ENCODE measurements at regions not wholly inside any gene's neighbourhood (a gene's known extent, or its start where the extent isn't known, plus 50 kb on each side); places are given as distances from the start of the nearest gene placed in this dataset.

DNA sequence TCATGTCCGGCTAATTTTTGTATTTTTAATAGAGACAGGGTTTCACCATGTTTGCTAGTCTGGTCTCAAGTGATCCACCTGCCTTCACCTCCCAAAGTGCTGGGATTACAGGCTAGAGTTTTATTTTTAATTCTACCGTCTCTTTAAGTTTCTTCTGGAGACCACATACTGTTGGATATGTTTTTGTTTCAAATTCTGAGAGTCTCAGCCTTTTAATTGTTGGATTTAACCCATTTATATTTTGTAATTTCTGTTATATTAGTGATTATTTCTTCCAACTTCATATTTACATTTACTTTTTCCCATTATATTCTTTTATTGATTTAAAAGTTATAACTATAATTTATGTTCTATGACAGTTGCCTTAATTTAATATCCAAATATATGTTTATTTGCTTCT, 139.4 kb downstream of the BMS1 start:
- Mint-ChIP-seq H3K4me1 (no peaks in the 10 kb centered on the region), H3K4me3 (no peak overlapping the region), H3K36me3 (peaks cover 0 to 10% of the 10 kb centered on the region in 2 donors), H3K27me3 (peaks cover 1 to 4% (median 2%) of the 10 kb centered on the region in 3 donors), H3K9me3 (peaks cover 10 to 29% (median 13%) of the 10 kb centered on the region in 7 donors), H3K27ac (no peak overlapping the region)
- ATAC-seq (ENCODE audit: low read depth in 2 of 2), result no peak
- DNase-seq, result no peak

DNA sequence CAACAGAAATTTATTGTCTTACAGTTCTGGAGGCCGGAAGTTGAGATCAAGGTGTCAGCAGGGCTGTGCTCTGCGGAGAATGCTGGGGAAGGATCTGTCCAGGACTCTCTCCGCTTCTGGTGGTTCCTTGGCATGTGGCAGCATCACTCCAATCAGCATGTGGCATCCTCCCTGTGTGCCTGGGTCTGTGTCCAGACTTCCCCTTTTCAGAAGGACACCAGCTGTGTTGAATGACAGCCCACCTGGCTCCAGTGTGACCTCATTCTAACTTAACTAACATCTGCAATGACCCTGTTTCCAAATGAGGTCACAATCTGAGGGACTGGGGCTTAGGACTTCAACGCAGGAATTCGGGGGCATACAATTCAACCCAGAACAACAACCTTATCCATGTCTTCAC, 141.9 kb downstream of the BMS1 start:
- Mint-ChIP-seq H3K9me3 (peaks cover 7 to 14% (median 11%) of the 10 kb centered on the region in 7 donors), H3K4me1 (no peaks in the 10 kb centered on the region), H3K27ac (no peak overlapping the region), H3K27me3 (peaks cover 4 to 17% (median 16%) of the 10 kb centered on the region in 3 donors), H3K4me3 (no peak overlapping the region), H3K36me3 (peaks cover 0 to 10% of the 10 kb centered on the region in 2 donors)
- DNase-seq, result no peak
- no peak for ATAC-seq (ENCODE audit: low read depth in 2 of 2)

DNA sequence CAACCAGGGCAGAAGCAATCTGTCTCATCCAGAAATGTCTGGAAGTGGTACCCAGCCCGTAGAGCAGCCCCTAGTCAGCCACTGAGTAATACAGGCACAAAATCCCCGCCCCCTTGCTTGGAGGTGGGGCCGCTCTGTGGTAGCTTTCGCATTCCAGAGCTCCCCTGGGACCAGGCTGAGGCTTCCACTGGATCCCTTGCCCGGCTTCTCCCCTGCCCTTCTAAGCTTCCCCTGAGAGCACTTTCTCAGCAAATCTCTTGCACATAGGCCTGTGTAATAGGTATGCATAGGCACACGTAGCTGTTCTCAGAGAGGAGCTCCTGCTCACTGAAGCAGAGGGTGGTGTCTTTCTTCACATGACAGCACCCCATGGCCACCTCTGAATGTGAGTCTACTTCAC, 144.2 kb downstream of the BMS1 start:
- Mint-ChIP-seq H3K27ac (no peak overlapping the region), H3K9me3 (peaks cover 5 to 13% (median 9%) of the 10 kb centered on the region in 7 donors), H3K27me3 (peaks cover 9 to 36% (median 27%) of the 10 kb centered on the region in 3 donors), H3K4me1 (no peaks in the 10 kb centered on the region), H3K4me3 (no peak overlapping the region), H3K36me3 (peaks cover 0 to 10% of the 10 kb centered on the region in 2 donors)
- no peak for ATAC-seq (ENCODE audit: low read depth in 2 of 2)
- no peak for DNase-seq

DNA sequence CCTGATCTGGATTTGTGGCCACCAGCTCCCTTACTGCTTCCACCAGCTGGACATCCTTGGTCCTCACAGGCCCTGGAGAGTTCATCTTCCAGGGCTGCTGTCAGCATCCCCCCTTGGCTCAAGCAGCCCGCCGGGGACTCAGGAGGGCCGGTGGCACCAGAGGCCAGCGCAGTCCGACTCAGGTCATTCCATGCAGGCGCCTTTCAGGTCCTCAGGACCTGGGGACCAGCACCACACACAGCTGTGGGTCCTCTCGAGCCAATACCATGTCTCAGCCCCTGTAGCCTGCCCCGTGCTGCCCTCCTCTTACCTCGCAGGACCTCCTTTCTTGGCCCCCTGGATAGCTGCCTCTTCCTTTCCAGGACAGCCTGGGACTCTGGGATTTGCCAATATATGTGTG, 145.5 kb downstream of the BMS1 start:
- H3K9me3 Mint-ChIP-seq, result peaks cover under 1 to 5% (median 2%) of the 10 kb centered on the region in 7 donors
- H3K4me1 Mint-ChIP-seq, result peaks cover 0 to 8% (median 2%) of the 10 kb centered on the region in 3 donors
- H3K36me3 Mint-ChIP-seq, result peaks cover 0 to 3% of the 10 kb centered on the region in 2 donors
- H3K4me3 Mint-ChIP-seq, result no peak overlapping the region
- no peak for DNase-seq
- H3K27ac Mint-ChIP-seq, result no peak overlapping the region
- ATAC-seq (ENCODE audit: low read depth in 2 of 2), result no peak
- H3K27me3 Mint-ChIP-seq, result peaks cover 9 to 48% (median 40%) of the 10 kb centered on the region in 3 donors

DNA sequence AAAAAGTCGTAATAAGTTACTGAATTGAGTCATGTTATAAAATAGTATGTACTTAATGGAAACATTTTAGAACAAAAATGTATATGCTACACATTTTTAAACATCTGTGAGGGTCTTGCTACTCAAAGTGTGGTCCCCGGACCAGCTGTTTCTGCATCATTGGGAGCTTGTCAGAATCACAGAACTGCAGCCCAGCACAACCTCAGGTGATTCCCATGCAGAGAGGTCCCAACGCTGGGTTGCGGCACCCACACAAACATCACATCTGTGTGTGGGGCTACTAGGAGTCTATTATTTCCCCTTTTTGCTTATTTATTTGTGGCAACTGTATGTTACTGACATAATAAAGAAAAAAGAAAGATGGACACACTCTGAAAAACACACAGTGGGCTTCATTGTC, 146.6 kb downstream of the BMS1 start:
- ATAC-seq (ENCODE audit: low read depth in 2 of 2), result no peak
- H3K27me3 Mint-ChIP-seq, result peaks cover 9 to 60% (median 51%) of the 10 kb centered on the region in 3 donors
- no peak overlapping the region for H3K4me3 Mint-ChIP-seq
- no peak overlapping the region for H3K27ac Mint-ChIP-seq
- H3K9me3 Mint-ChIP-seq, result no peaks in the 10 kb centered on the region
- DNase-seq, result no peak
- no peaks in the 10 kb centered on the region for H3K36me3 Mint-ChIP-seq
- H3K4me1 Mint-ChIP-seq, result peaks cover 6 to 20% (median 10%) of the 10 kb centered on the region in 3 donors

DNA sequence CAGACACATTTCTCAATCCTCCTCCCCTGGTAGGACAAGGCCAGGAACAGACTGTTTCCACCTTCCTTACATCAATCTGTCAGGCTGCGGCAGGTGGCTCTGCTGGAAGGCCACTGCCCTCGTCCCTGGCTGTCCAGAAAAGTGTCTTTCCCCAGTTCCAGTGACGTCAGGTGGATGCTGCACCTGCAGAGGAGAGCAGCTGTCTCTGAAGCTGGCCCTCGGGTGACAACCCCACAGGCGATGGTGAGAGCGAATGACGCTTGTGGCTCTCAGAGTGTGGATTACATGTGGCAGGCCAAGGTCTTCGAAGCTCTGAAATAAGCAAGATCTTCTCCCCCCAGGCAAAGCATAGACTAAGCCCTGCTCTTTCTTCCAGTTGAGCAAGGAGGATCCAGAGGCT, 146.9 kb upstream of the RET start:
- no peaks in the 10 kb centered on the region for H3K36me3 Mint-ChIP-seq
- ATAC-seq (ENCODE audit: low read depth in 2 of 2) (no peak), DNase-seq (no peak)
- peaks cover 6 to 22% (median 13%) of the 10 kb centered on the region in 3 donors for H3K4me1 Mint-ChIP-seq
- peaks cover 13 to 67% (median 59%) of the 10 kb centered on the region in 3 donors for H3K27me3 Mint-ChIP-seq
- H3K27ac Mint-ChIP-seq, result no peak overlapping the region
- no peaks in the 10 kb centered on the region for H3K9me3 Mint-ChIP-seq
- no peak overlapping the region for H3K4me3 Mint-ChIP-seq

DNA sequence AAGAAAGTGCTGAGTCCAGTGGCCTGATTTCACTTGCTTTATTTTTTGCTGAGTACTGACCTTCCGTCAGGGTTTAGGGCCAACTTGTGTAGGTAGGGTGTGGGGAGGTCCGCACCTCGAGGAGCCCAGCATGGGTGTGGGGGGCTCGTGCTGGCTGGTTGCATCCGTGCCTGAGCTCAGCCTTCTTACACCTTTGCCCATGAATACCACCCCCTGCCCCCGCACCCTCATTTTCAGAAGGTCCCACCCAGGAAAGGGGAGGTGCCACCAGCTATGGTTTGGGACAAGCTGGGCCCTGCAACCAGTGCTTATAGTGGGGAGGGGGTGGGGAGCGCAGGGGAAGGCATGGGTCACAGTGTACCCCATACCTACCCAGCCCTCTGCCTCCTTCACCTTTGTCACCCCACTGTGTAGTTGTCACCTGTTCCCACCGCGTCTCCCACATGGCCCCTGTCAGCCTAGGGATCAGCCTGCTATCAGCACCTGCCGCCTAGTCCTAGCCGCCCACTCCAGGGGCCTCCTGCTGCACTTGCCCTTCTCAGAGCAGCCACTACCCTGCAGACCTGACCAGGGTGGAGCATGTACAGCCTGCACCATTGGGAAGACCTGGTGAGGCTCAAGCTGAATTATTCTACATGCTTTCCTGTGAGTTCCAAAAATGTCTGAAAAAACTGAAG, 146.2 kb upstream of the RET start:
- H3K27ac Mint-ChIP-seq, result no peak overlapping the region
- ATAC-seq (ENCODE audit: low read depth in 2 of 2), result no peak

DNA sequence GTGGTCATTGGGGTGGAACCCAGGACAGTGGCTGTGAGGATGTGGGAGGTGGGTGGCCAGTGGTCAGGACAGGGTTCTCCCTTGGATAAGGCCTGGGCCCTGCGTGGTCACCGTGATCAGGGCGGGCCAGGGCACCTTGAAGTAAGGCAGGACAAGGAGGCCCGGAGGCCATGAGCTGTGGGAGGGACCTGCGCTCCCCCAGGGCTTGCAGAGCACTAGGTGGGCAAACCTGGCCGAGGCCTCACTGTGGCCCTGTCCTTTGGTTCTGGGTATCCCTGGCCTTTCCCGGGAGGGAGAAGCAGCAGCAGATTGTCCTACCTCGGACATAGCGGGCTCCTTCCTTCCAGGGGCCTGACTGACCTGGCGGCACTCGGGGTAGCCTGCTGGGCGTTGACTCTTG, 144.8 kb upstream of the RET start:
- Mint-ChIP-seq H3K36me3 (no peaks in the 10 kb centered on the region), H3K27me3 (peaks cover 10 to 80% (median 66%) of the 10 kb centered on the region in 3 donors), H3K4me3 (peak overlapping the region in 3 of 8 donors; percentile 35 to 78 (median 36)), H3K9me3 (no peaks in the 10 kb centered on the region), H3K27ac (no peak overlapping the region), H3K4me1 (peaks cover 6 to 22% (median 13%) of the 10 kb centered on the region in 3 donors)
- no peak for ATAC-seq (ENCODE audit: low read depth in 2 of 2)
- no peak for DNase-seq

More for the DNA sequence above, 146.2 kb upstream of the RET start:
- no peaks in the 10 kb centered on the region for H3K9me3 Mint-ChIP-seq
- H3K4me3 Mint-ChIP-seq, result peak overlapping the region in 1 of 8 donors; percentile 10
- DNase-seq, result no peak
- H3K36me3 Mint-ChIP-seq, result no peaks in the 10 kb centered on the region
- peaks cover 13 to 74% (median 59%) of the 10 kb centered on the region in 3 donors for H3K27me3 Mint-ChIP-seq
- H3K4me1 Mint-ChIP-seq, result peaks cover 6 to 22% (median 13%) of the 10 kb centered on the region in 3 donors

DNA sequence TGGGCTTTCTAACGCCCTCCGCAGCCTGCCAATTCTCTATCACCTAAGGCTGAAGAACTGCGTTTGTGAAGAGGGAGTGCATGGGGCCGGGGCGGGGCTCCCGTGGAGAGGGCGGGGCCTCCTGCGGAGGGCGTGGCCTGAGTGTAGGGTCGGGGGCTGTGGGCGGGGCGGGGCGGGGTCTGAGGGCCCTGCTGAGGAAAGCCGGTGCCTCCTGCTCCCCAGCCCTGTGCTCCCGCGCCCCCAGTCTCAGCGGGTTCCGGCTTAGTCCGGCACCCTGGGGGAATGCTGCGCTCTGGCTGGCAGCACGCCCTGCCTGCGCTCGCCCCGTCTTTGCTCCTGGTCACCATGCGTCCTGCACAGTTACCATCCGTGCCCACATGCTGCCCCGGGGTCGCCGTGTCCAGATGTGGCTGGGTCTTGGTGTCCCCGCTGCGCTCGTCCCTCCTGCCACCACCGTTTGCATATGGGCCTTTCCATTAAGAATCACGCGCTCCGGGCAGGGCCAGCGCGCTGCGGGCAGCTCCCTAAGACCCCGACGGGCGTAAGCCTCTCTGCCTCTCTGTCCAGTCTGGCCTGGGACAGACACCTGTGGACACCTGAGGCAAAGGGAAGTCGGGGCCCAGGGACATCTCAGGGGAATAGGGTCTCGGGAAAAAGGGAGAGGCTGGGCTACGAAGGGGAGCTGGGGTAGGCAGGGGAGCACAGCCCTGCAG, 144.0 kb upstream of the RET start:
- peaks cover 9 to 72% (median 62%) of the 10 kb centered on the region in 3 donors for H3K27me3 Mint-ChIP-seq
- no peaks in the 10 kb centered on the region for H3K36me3 Mint-ChIP-seq
- DNase-seq, result no peak
- H3K9me3 Mint-ChIP-seq, result no peaks in the 10 kb centered on the region
- peaks cover 6 to 22% (median 13%) of the 10 kb centered on the region in 3 donors for H3K4me1 Mint-ChIP-seq
- H3K4me3 Mint-ChIP-seq, result peak overlapping the region in 7 of 8 donors; percentile 48 to 83 (median 78)
- ATAC-seq (ENCODE audit: low read depth in 2 of 2), result no peak
- peak overlapping the region in 1 of 6 donors; percentile 74 for H3K27ac Mint-ChIP-seq

DNA sequence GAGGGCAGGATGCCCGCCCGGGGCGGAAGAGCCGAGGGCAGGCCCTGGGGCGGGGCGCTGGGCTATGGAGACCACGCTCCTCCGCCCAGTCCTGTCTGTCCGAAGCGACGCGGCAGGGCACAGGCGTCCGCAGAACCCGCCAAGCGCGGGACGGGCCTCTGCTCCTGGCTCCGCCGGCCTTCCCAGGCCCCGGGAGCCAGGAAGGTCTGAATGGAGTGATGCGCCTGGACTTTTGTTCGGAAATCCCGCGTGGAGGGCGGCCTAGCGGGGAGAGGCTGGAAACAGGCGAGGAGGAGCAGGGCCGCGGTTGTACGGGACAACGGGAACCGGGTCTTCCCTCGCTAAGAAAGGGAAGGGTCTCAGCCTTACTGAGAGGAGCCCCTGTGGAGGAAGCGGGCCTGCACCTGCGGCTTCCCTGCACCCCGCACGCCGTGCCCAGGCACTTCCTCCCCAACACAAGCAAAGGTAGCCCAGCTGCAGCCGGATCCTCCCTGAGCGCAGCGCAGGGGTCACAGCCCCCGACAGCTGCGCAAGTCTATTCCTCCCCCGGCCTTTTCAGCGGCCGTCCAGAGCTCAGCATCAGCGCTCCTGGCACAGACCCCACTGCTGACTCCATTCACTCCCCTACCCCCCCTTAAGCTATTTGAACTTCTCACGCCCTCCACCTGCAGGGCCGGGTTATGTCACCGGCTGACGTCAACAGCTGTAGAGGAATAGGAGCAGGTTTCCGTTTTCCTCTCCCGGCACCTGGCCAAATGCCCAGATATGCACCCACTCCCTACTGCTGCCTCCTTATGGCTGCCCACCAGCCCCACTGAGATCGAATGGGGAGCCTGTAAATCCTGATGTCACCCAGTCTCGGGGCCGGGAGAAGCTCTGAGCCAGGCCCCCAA, 143.2 kb upstream of the RET start:
- Mint-ChIP-seq H3K27me3 (peaks cover 9 to 74% (median 54%) of the 10 kb centered on the region in 3 donors), H3K4me3 (peak overlapping the region in 7 of 8 donors; percentile 75 to 83 (median 78)), H3K9me3 (no peaks in the 10 kb centered on the region), H3K36me3 (no peaks in the 10 kb centered on the region), H3K27ac (peak overlapping the region in 1 of 6 donors; percentile 38), H3K4me1 (peaks cover 6 to 22% (median 13%) of the 10 kb centered on the region in 3 donors)
- ATAC-seq (ENCODE audit: low read depth in 2 of 2) (peak; percentile 21 to 30), DNase-seq (no peak)

DNA sequence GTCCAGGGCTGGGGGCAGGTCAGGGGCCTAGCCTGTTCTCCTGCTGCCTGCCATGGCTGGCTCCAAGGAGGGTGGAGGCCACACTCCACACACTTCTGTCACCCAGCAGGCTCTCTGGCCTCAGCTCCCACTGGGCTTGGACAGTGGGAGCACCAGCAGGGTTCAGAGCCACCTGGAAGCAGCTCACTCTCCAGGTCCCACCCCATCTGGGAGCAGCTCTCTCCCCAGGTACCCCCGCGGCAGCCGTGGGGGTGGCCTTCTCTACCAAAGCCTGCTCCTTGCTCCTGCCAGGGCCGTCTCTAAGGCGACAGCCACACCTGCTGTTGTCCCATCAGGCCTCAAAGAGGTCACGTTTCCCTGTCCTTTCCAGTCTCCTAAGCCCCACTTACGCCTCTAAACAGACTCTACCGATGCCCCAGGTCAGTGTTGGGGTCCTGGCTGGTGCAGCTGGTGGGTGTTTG, 142.5 kb upstream of the RET start:
- H3K4me1 Mint-ChIP-seq, result peaks cover 6 to 22% (median 13%) of the 10 kb centered on the region in 3 donors
- H3K27ac Mint-ChIP-seq, result peak overlapping the region in 1 of 6 donors; percentile 11
- H3K27me3 Mint-ChIP-seq, result peaks cover 9 to 77% (median 58%) of the 10 kb centered on the region in 3 donors
- DNase-seq, result no peak
- H3K9me3 Mint-ChIP-seq, result no peaks in the 10 kb centered on the region
- peak overlapping the region in 7 of 8 donors; percentile 1 to 83 (median 76) for H3K4me3 Mint-ChIP-seq
- no peak for ATAC-seq (ENCODE audit: low read depth in 2 of 2)
- H3K36me3 Mint-ChIP-seq, result no peaks in the 10 kb centered on the region

DNA sequence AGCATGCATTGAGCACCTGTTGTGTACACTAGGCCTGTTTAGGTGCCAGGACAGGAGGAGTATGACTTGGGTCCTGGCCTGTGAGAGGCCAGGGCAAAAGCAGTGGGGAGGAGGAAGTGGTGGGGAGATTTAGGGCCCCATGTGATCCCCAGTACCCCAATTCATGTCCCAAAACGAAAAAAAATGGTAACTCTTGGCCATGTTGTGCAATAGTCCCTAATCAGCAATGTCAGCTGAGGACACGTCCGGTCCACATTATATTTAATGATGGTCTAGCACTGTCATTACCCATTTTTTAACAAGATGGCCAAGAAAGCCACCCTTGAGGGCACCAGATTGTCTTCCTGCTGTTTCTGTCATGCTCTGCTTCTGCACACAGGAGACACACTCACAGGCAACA, 142.0 kb upstream of the RET start:
- ATAC-seq (ENCODE audit: low read depth in 2 of 2) (no peak), DNase-seq (no peak)
- H3K36me3 Mint-ChIP-seq, result no peaks in the 10 kb centered on the region
- peak overlapping the region in 6 of 8 donors; percentile 1 to 78 (median 46) for H3K4me3 Mint-ChIP-seq
- H3K4me1 Mint-ChIP-seq, result peaks cover 6 to 22% (median 13%) of the 10 kb centered on the region in 3 donors
- no peaks in the 10 kb centered on the region for H3K9me3 Mint-ChIP-seq
- no peak overlapping the region for H3K27ac Mint-ChIP-seq
- peaks cover 9 to 77% (median 62%) of the 10 kb centered on the region in 3 donors for H3K27me3 Mint-ChIP-seq

DNA sequence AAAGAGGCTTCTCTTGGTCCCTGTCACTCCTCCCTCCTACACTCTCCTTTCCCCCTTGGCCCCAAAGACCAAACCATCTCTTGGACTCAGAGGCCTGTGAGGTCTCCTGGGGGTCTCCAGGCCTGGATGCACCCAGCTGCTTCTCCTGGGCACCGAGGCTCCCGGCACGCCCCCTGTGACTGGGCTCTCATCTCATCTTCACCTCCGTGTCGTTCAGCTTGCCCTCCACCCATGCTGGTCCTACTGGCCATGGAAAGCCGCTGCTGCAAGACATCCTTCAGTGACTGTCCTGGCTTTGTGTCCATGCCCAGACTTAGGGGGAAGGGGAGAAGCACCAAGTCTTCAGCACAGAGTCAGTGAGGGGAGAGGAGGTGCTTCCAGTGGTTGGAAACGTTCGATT, 141.4 kb upstream of the RET start:
- ATAC-seq (ENCODE audit: low read depth in 2 of 2) (no peak), DNase-seq (no peak)
- Mint-ChIP-seq H3K27me3 (peaks cover 9 to 72% (median 62%) of the 10 kb centered on the region in 3 donors), H3K4me1 (peaks cover 6 to 22% (median 13%) of the 10 kb centered on the region in 3 donors), H3K9me3 (no peaks in the 10 kb centered on the region), H3K36me3 (no peaks in the 10 kb centered on the region), H3K27ac (no peak overlapping the region), H3K4me3 (peak overlapping the region in 1 of 8 donors; percentile 34)
